ENCODE measurements at regions not wholly inside any gene's neighbourhood (a gene's known extent, or its start where the extent isn't known, plus 50 kb on each side); places are given as distances from the start of the nearest gene placed in this dataset.

- no peaks in the 10 kb centered on the region for H3K4me1 ChIP-seq (ENCODE audit: control insufficient read depth in 1 of 2, low read depth in 2 of 2)
- no peaks in the 10 kb centered on the region for H3K9me3 ChIP-seq
- no peak for ATAC-seq (ENCODE audit: insufficient number of reproducible peaks, low FRiP score, low read depth)
- H3K4me3 ChIP-seq, result no peak overlapping the region
- H3K27me3 ChIP-seq (replicated peaks; ENCODE audit: insufficient read depth), result no peaks in the 10 kb centered on the region
- DNase-seq (ENCODE audit: low spot score), result no peak
- no peaks in the 10 kb centered on the region for H3K36me3 ChIP-seq
- H3K27ac ChIP-seq, result no peak overlapping the region
- TF ChIP-seq CTCF (IDR thresholded peaks at IDR 0.05), result no peak
These were observed 540.4 kb downstream of the EDEM1 start for GRCh38 chr3:5727743-5728484.

GRCh38 chr3:5729852-5730251 is 542.3 kb downstream of the EDEM1 start:
- no peak for DNase-seq (ENCODE audit: low spot score)
- no peak for TF ChIP-seq CTCF (IDR thresholded peaks at IDR 0.05)
- Histone ChIP-seq H3K27me3 (replicated peaks; ENCODE audit: insufficient read depth) (no peaks in the 10 kb centered on the region), H3K9me3 (no peaks in the 10 kb centered on the region), H3K36me3 (no peaks in the 10 kb centered on the region), H3K27ac (no peak overlapping the region), H3K4me1 (ENCODE audit: control insufficient read depth in 1 of 2, low read depth in 2 of 2) (no peaks in the 10 kb centered on the region), H3K4me3 (no peak overlapping the region)
- ATAC-seq (ENCODE audit: insufficient number of reproducible peaks, low FRiP score, low read depth), result no peak

- Histone ChIP-seq H3K36me3 (no peaks in the 10 kb centered on the region), H3K27me3 (replicated peaks; ENCODE audit: insufficient read depth) (no peaks in the 10 kb centered on the region), H3K27ac (no peak overlapping the region), H3K4me3 (no peak overlapping the region), H3K9me3 (no peaks in the 10 kb centered on the region), H3K4me1 (ENCODE audit: control insufficient read depth in 1 of 2, low read depth in 2 of 2) (no peaks in the 10 kb centered on the region)
- TF ChIP-seq CTCF (IDR thresholded peaks at IDR 0.05), result no peak
- DNase-seq (ENCODE audit: low spot score) (no peak), ATAC-seq (ENCODE audit: insufficient number of reproducible peaks, low FRiP score, low read depth) (no peak)
These were observed 543.6 kb downstream of the EDEM1 start for GRCh38 chr3:5731100-5731499.

GRCh38 chr3:5732081-5732480 is 544.6 kb downstream of the EDEM1 start:
- H3K4me1 ChIP-seq (ENCODE audit: control insufficient read depth in 1 of 2, low read depth in 2 of 2), result no peaks in the 10 kb centered on the region
- H3K9me3 ChIP-seq, result no peaks in the 10 kb centered on the region
- DNase-seq (ENCODE audit: low spot score), result no peak
- ATAC-seq (ENCODE audit: insufficient number of reproducible peaks, low FRiP score, low read depth), result no peak
- no peak for TF ChIP-seq CTCF (IDR thresholded peaks at IDR 0.05)
- no peak overlapping the region for H3K4me3 ChIP-seq
- H3K27ac ChIP-seq, result no peak overlapping the region
- H3K27me3 ChIP-seq (replicated peaks; ENCODE audit: insufficient read depth), result no peaks in the 10 kb centered on the region
- H3K36me3 ChIP-seq, result no peaks in the 10 kb centered on the region

- no peak for ATAC-seq (ENCODE audit: insufficient number of reproducible peaks, low FRiP score, low read depth)
- Histone ChIP-seq H3K27me3 (replicated peaks; ENCODE audit: insufficient read depth) (no peaks in the 10 kb centered on the region), H3K36me3 (no peaks in the 10 kb centered on the region), H3K9me3 (no peaks in the 10 kb centered on the region), H3K4me3 (no peak overlapping the region), H3K27ac (no peak overlapping the region), H3K4me1 (ENCODE audit: control insufficient read depth in 1 of 2, low read depth in 2 of 2) (no peaks in the 10 kb centered on the region)
- DNase-seq (ENCODE audit: low spot score), result no peak
- TF ChIP-seq CTCF (IDR thresholded peaks at IDR 0.05), result no peak
These were observed 546.5 kb downstream of the EDEM1 start for GRCh38 chr3:5733995-5734394.
